HG03139 (cell line): ENCODE measurements at regions not wholly inside any gene's neighbourhood (a gene's known extent, or its start where the extent isn't known, plus 50 kb on each side); places are given as distances from the start of the nearest gene placed in this dataset.

ENCODE experiments used
- ATAC-seq: cut with Tn5 transposase; IDR thresholded peaks from one replicate; pipeline ENCODE4 v1.9.1; 2021; ENCODE audit not compliant: unreplicated experiment

DNA sequence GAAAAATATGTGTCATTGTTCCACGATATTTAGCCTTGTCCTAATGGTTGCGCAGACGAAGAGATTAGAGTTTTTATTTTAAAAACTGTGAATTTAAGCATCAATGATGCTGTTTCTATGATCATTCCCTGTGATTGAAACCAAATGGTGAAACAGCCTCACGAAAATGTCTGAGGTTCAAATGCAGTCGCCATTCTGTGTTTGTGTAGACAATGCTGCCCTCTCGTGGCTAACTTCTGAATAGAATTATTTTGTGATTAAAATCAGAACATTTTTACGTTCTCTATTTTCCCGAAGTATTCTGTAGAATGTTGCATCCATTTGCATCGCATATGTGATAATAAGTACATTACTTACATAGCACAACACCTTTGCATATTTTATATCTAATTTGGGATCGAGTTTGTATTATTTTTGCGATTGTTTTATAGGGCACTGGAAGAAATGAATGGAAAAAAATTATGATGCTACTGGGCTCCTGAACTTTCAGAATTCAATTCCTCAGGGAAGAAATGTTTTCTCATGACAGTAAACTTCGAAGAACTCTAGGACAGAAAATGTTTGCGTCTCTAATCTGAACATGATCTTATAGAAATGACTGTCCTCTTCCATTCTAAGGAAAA is 54.8 kb upstream of the CREB1 start:
- no peak for ATAC-seq

DNA sequence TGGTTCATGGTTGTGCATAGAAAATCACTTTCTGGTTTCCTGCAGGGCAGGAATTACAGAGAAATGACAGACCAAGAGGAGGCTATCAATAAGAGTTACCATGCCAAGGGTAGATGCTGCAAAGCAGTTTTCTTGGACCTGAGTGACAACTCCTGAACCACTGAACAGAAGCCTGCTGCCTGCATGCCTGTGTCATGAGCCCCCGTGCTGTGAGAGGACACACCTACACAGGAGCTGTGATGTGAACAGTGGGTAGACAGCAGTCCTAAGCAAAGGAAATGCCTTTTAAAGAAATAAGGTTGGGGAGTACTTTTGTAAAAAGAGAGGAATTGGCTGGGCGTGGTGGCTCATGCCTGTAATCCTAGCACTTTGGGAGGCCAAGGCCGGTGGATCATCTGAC is 54.2 kb upstream of the CREB1 start:
- ATAC-seq = no peak

DNA sequence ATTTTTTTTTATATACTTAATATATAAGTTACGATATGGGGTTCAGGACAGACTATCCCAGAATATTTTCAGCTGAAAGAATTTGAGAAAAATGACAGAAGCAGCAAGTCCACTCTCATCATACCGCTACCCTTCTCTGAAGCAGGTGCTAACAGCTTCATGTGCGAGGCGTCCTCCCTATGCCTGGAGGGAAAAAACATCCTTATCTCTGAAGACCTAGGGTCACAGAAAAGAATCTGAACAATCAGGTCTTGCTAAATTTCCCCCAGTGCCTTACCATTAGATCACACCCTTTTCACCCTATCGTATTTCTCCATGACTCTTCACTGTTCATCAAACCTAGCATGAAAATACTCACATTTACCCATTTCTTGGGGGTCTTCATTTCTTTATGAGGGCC is 51.9 kb upstream of the CREB1 start:
- ATAC-seq = no peak

DNA sequence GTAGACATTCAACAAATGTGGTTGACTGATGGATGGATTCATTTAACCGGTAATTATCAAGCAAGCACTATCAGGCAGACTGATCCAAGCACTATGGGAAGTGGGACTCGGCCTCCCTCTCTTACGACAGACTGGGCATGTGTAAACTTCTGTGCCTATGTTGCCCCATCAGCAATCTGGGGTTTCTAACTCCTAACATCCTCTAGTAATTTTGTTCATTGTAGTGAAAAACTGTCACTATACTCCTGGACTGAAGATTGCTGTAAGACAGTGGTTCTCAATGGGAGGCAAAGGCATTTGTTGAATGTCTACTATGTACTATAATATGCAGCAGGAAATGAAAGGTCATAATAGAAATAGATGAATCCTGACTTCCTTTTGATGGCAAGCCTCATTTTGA is 51.2 kb upstream of the CREB1 start:
- no peak for ATAC-seq

DNA sequence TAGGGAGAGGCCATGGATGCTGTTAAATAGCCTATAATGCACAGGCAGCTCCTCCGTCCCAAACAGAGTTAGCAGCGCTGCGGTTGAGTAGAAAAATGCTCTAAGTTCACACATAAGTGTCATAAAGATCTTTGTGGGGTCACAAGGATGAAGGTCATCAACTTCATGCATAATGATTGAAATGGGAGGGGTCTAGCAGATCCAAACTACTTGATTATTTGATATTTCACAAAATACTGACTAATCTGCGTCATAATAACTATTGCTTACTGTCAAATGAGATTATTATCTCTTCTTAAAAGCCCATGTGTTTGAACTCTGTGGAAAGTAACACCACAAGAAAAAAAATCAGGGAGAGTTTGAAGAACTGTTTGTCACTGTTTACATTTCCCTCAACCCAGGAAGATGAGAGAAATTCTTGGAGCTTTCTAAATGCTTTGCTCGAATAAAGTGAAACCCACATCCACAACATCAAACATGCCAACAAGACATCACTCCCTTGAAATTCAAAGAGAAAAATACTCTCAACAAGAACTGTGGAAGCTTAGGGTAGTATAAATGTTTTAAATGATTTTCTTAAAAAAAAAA is 50.5 kb upstream of the CREB1 start:
- ATAC-seq = no peak
